ENCODE measurements at regions not wholly inside any gene's neighbourhood (a gene's known extent, or its start where the extent isn't known, plus 50 kb on each side); places are given as distances from the start of the nearest gene placed in this dataset.

GRCh38 chr13:104625201-104625600 is 1559.0 kb upstream of the SLC10A2 start:
- CTCF ChIA-PET (ENCODE audit: partially characterized antibody): interaction anchor here (0.8 to 0.9 kb wide), 2 partner anchors 10 to 53 kb away, joined by 3 to 4 read pairs; no protein-coding TSS in a partner anchor
- H4K20me1 ChIP-seq (replicated peaks in 1 of 2; ENCODE audit: control insufficient read depth in 1 of 2, insufficient read depth in 2 of 2, low read length in 2 of 2): no peaks in the 10 kb centered on the region
- no peak for TF ChIP-seq EP300 (IDR thresholded peaks at IDR 0.05; ENCODE audit: borderline replicate concordance in 1 of 2, low read depth in 2 of 2, low read length in 2 of 2)
- no peak for TF ChIP-seq ZNF274 (IDR thresholded peaks at IDR 0.05; ENCODE audit: borderline replicate concordance, extremely low read depth, low read length)
- TF ChIP-seq RFX5 (IDR thresholded peaks at IDR 0.05; ENCODE audit: borderline replicate concordance, low read depth, low read length): no peak
- no peak for TF ChIP-seq NRF1 (IDR thresholded peaks at IDR 0.05; ENCODE audit: low read depth, low read length)
- no peak for TF ChIP-seq BACH1 (IDR thresholded peaks at IDR 0.05; ENCODE audit: low read length)
- TF ChIP-seq POLR2A (IDR thresholded peaks at IDR 0.05; ENCODE audit: control extremely low read depth in 1 of 2, low read depth in 2 of 2, low read length in 2 of 2): no peak
- TF ChIP-seq TCF12 (IDR thresholded peaks at IDR 0.05; ENCODE audit: low read depth, low read length): no peak
- no peak for TF ChIP-seq TAF7 (optimal IDR thresholded peaks at IDR 0.05; ENCODE audit: borderline replicate concordance, low read depth, low read length)
- TF ChIP-seq RBBP5 (IDR thresholded peaks at IDR 0.05; ENCODE audit: borderline replicate concordance, low read depth, low read length): no peak
- no peak for TF ChIP-seq E2F6 (IDR thresholded peaks at IDR 0.05)
- no peak for TF ChIP-seq BRCA1 (IDR thresholded peaks at IDR 0.05; ENCODE audit: low read depth, low read length)

More at GRCh38 chr13:104625201-104625600, 1559.0 kb upstream of the SLC10A2 start:
- Histone ChIP-seq H3K79me2 (ENCODE audit: control insufficient read depth in 1 of 2, insufficient read depth in 2 of 2, low read length in 2 of 2) (no peaks in the 10 kb centered on the region), H3K36me3 (ENCODE audit: control insufficient read depth in 2 of 4, insufficient read depth in 4 of 4, low read length in 3 of 4) (no peaks in the 10 kb centered on the region), H3K4ac (replicated peaks; ENCODE audit: insufficient read length, low read depth, low read length) (no peak overlapping the region), H3K27me3 (replicated peaks in 1 of 4; ENCODE audit: control insufficient read depth in 3 of 4, extremely low read depth in 1 of 4, insufficient read depth in 3 of 4, low read length in 3 of 4) (no peaks in the 10 kb centered on the region), H3K79me1 (ENCODE audit: low read depth, low read length) (no peaks in the 10 kb centered on the region), H2BK12ac (ENCODE audit: low read depth, low read length) (no peak overlapping the region), H2BK20ac (ENCODE audit: low read length) (no peak overlapping the region), H3K4me2 (ENCODE audit: insufficient read depth in 1 of 2, low read depth in 2 of 2, low read length in 2 of 2) (no peak overlapping the region), H2BK5ac (ENCODE audit: low read depth, low read length) (no peak overlapping the region), H2AK5ac (ENCODE audit: low read depth, low read length) (no peak overlapping the region), H2BK120ac (replicated peaks; ENCODE audit: low read depth, low read length) (no peak overlapping the region), H3K23ac (ENCODE audit: insufficient read length) (no peak overlapping the region), H3K14ac (ENCODE audit: insufficient read length) (no peak overlapping the region), H3K27ac (ENCODE audit: low read depth, low read length) (no peak overlapping the region), H3K18ac (ENCODE audit: extremely low read depth, low read length) (no peak overlapping the region), H2AFZ (ENCODE audit: low read length) (peak overlapping the region; percentile 66; the same call in 1 of the 2 replicates), H3K23me2 (ENCODE audit: low read depth, low read length) (no peaks in the 10 kb centered on the region), H2BK15ac (ENCODE audit: low read length) (no peak overlapping the region), H4K5ac (ENCODE audit: insufficient read length, low read depth, low read length) (no peak overlapping the region), H3K9ac (replicated peaks in 1 of 4; ENCODE audit: extremely low read depth in 1 of 4, low read depth in 3 of 4, low read length in 3 of 4) (no peak overlapping the region), H4K91ac (replicated peaks; ENCODE audit: insufficient read length, low read length) (no peak overlapping the region), H3K9me3 (ENCODE audit: insufficient read depth in 2 of 2, low read depth in 1 of 2, low read length in 1 of 2) (no peaks in the 10 kb centered on the region), H3K56ac (replicated peaks; ENCODE audit: insufficient read length, low read depth, low read length) (no peak overlapping the region), H3K4me1 (replicated peaks in 1 of 4; ENCODE audit: control insufficient read depth in 3 of 4, insufficient read depth in 4 of 4, low read length in 3 of 4) (no peaks in the 10 kb centered on the region), H4K8ac (ENCODE audit: extremely low read depth, insufficient read depth, low read length) (no peak overlapping the region), H3K4me3 (ENCODE audit: extremely low read depth in 1 of 4, insufficient read depth in 2 of 4, low read depth in 3 of 4, low read length in 4 of 4) (no peak overlapping the region)
- DNase-seq (ENCODE audit: low read depth in 1 of 2, low spot score in 2 of 2) (no peak), FAIRE-seq (no peak)
- 93% methylated on average over 7 of the region's 7 CpGs; no CpG with 5 or more reads in 1 of the 2 experiments for WGBS, 2 experiments (ENCODE audit: extremely low coverage in 1 of 2, insufficient coverage in 1 of 2, insufficient read length in 1 of 2, insufficient replicate concordance in 2 of 2, low coverage in 1 of 2, low lambda C conversion rate in 2 of 2, missing lambda C conversion rate in 1 of 2)
- POLR2A ChIA-PET (ENCODE audit: partially characterized antibody): no interaction called here
